ENCODE measurements at regions not wholly inside any gene's neighbourhood (a gene's known extent, or its start where the extent isn't known, plus 50 kb on each side); places are given as distances from the start of the nearest gene placed in this dataset.

GRCh38 chrX:25531096-25531495, 515.3 kb upstream of the ARX start:
- DNase-seq (ENCODE audit: extremely low read depth, low read depth) = no peak
- TF ChIP-seq, protein P1, sequence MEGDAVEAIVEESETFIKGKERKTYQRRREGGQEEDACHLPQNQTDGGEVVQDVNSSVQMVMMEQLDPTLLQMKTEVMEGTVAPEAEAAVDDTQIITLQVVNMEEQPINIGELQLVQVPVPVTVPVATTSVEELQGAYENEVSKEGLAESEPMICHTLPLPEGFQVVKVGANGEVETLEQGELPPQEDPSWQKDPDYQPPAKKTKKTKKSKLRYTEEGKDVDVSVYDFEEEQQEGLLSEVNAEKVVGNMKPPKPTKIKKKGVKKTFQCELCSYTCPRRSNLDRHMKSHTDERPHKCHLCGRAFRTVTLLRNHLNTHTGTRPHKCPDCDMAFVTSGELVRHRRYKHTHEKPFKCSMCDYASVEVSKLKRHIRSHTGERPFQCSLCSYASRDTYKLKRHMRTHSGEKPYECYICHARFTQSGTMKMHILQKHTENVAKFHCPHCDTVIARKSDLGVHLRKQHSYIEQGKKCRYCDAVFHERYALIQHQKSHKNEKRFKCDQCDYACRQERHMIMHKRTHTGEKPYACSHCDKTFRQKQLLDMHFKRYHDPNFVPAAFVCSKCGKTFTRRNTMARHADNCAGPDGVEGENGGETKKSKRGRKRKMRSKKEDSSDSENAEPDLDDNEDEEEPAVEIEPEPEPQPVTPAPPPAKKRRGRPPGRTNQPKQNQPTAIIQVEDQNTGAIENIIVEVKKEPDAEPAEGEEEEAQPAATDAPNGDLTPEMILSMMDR (IDR thresholded peaks at IDR 0.05; ENCODE audit: low read depth, low read length) = no peak

DNA sequence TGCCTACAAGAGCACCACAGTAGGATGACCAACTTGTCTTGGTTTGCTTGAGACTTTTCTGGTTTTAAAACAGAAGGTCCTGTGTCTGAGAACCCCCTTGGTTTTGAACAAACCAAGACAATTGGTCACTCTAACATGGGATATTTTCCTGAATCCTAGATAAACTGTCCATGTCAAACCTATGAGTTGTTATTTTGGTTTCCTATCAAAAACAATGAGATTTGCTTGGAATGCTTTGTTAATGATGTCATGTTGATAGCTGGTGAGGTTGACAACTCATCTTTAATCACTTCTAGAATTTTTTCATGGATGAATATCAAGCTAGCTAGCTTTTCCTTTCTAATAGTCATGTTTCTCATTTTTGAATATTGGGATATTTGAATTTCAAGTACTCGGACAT, 518.3 kb upstream of the ARX start:
- DNase-seq (ENCODE audit: extremely low read depth, low read depth) = no peak
- TF ChIP-seq, protein P1 (IDR thresholded peaks at IDR 0.05; ENCODE audit: low read depth, low read length) = no peak

GRCh38 chrX:25536307-25536970, 520.7 kb upstream of the ARX start:
- TF ChIP-seq, protein P1 (IDR thresholded peaks at IDR 0.05; ENCODE audit: low read depth, low read length) = no peak
- no peak for DNase-seq (ENCODE audit: extremely low read depth, low read depth)

- TF ChIP-seq, protein P1 (IDR thresholded peaks at IDR 0.05; ENCODE audit: low read depth, low read length) = no peak
- DNase-seq (ENCODE audit: extremely low read depth, low read depth) = no peak
These were observed 521.9 kb upstream of the ARX start for GRCh38 chrX:25537699-25538098.

DNA sequence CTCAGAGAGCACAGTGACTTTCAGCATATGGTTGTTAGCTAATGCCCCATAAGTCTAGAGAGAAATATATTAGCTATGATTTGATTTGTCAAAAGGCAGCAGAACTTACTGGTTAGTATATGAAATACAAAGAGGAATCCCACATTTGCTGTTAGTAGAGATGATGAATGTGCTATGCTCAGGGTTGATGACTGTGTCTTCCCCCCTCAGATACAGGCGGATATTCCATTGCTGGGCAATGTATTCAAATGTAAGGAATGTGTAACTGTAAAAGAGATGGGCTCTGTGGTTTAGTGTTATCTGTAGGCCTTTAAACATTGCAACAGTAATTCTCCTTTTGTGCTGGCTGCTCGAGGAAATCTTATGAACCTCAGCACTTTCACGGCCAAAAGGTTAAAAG, 528.9 kb upstream of the ARX start:
- no peak for DNase-seq (ENCODE audit: extremely low read depth, low read depth)
- TF ChIP-seq, protein P1 (IDR thresholded peaks at IDR 0.05; ENCODE audit: low read depth, low read length) = no peak

- DNase-seq (ENCODE audit: extremely low read depth, low read depth) = no peak
These were observed 533.0 kb upstream of the ARX start for GRCh38 chrX:25548811-25549210.

DNA sequence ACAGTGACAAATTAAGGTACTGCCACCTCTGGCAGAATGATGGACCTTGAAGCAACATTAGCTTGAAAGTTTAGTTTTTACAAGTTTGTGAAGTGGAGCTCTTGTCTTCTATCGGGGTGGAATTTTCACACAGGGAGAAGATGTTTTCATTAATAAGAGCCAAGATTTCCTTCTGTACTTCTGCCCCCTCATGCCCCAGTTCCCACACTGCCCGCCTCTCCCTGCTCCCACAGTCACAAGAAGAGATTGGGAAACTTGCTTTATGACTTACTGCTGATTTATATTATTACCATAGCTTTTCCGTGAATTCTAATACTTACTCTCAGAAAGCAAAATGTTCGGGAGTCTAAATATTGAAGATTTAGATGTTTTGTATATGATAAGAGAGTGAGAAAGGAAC, 539.8 kb upstream of the ARX start:
- DNase-seq (ENCODE audit: extremely low read depth, low read depth) = no peak
- TF ChIP-seq, protein P1 (IDR thresholded peaks at IDR 0.05; ENCODE audit: low read depth, low read length) = no peak

More at GRCh38 chrX:25548811-25549210, 533.0 kb upstream of the ARX start:
- TF ChIP-seq, protein P1 (IDR thresholded peaks at IDR 0.05; ENCODE audit: low read depth, low read length) = no peak
